ENCODE measurements at regions not wholly inside any gene's neighbourhood (a gene's known extent, or its start where the extent isn't known, plus 50 kb on each side); places are given as distances from the start of the nearest gene placed in this dataset.
A peak's percentile ranks its signal among the peaks of the same experiment; 100 is the strongest.

DNA sequence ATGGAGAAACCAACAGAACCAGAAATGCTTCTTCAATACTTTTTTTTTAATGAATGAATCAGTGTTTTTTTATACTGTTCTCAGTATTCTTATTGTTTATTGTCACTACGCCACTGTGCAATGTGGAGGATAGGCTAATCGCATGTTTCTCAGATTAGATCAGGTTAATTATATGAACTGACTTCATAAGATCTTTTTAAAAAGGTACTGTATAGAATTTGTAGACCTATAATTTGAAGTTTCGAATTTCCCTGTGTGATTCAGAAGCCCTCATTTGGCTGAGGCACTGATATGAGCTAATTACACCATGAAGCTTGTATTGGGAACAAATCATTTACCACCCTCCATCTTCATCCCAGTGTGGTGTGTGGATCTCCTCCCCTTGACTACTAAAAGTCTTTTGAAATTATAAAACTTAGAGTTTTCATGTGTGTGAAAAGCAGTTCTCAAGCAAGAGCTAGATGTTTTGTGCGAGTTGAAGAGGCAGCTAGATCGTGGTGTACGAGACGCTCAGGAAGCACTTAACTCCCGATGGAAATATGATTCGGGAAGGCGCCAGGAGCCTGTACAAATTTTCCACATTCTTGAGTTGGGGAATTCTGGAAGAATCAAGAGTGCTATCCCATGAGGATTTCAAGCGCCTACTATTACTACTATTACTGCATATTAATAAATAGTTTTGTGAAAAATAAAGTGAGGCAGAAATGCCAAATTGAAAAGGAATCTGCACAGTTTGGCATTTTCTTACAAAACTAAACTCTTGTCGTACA, 52.1 kb upstream of the KCNE2 start:
- no peak overlapping the region for H3K27ac ChIP-seq (ENCODE audit: control insufficient read depth, insufficient read depth, low read length)
- DNase-seq (ENCODE audit: low read depth, low spot score) (no peak), FAIRE-seq (no peak)

DNA sequence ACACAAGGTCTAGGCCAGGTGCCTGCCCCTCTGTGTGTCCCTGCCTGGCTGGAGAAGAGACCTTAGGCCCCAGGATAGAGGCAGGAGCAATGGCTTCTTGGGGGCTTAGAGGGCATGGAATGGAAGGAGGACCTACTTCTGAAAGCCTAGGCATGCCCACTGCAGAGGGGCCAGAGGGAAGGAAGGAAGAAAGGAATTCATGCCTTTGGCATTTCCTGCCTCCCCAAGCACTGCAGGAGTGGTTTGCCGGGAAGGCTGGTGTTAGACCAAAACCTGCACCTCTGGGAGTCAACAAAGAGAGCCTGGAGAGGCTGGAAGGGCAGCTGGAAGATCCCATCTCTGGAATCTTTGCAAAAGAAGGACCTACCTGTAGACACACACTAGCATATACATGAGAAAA, 50.7 kb upstream of the KCNE2 start:
- peak overlapping the region; percentile 58 for H3K4me2 ChIP-seq (ENCODE audit: control insufficient read depth, extremely low read depth, insufficient read depth, low read depth, low read length)

More for the DNA sequence above, 52.1 kb upstream of the KCNE2 start:
- no peak overlapping the region for H3K4me3 ChIP-seq (ENCODE audit: control insufficient read depth in 2 of 3, extremely low read depth in 1 of 3, insufficient read depth in 2 of 3, low read depth in 1 of 3, low read length in 3 of 3)
- H3K36me3 ChIP-seq (ENCODE audit: control insufficient read depth in 2 of 2, extremely low read depth in 1 of 2, insufficient read depth in 2 of 2, low read length in 2 of 2), result no peaks in the 10 kb centered on the region
- no peak overlapping the region for H2AFZ ChIP-seq (ENCODE audit: control insufficient read depth, low read length)
- no peaks in the 10 kb centered on the region for H3K27me3 ChIP-seq (ENCODE audit: control insufficient read depth, extremely low read depth, insufficient read depth, low read length)
- no peaks in the 10 kb centered on the region for H3K79me2 ChIP-seq (ENCODE audit: control insufficient read depth, insufficient read depth, low read length)
- H3K9ac ChIP-seq (ENCODE audit: control insufficient read depth, extremely low read depth, insufficient read depth, low read length), result no peak overlapping the region
- no peaks in the 10 kb centered on the region for H3K9me3 ChIP-seq (ENCODE audit: control insufficient read depth, low read depth, low read length)
- TF ChIP-seq, protein P1, sequence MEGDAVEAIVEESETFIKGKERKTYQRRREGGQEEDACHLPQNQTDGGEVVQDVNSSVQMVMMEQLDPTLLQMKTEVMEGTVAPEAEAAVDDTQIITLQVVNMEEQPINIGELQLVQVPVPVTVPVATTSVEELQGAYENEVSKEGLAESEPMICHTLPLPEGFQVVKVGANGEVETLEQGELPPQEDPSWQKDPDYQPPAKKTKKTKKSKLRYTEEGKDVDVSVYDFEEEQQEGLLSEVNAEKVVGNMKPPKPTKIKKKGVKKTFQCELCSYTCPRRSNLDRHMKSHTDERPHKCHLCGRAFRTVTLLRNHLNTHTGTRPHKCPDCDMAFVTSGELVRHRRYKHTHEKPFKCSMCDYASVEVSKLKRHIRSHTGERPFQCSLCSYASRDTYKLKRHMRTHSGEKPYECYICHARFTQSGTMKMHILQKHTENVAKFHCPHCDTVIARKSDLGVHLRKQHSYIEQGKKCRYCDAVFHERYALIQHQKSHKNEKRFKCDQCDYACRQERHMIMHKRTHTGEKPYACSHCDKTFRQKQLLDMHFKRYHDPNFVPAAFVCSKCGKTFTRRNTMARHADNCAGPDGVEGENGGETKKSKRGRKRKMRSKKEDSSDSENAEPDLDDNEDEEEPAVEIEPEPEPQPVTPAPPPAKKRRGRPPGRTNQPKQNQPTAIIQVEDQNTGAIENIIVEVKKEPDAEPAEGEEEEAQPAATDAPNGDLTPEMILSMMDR (optimal IDR thresholded peaks at IDR 0.05 in 1 of 3, IDR thresholded peaks at IDR 0.05 in 1 of 3, conservative IDR thresholded peaks at IDR 0.05 in 1 of 3; ENCODE audit: extremely low read depth in 1 of 3, insufficient read depth in 2 of 3, low read length in 3 of 3), result no peak
- TF ChIP-seq EZH2 (IDR thresholded peaks at IDR 0.05; ENCODE audit: low read length), result no peak
- dilution Hi-C loops (cut with MboI; ENCODE audit: extremely low pct_ligation_motif_present, low sequenced_read_pairs), result no loop called here
- H3K4me2 ChIP-seq (ENCODE audit: control insufficient read depth, extremely low read depth, insufficient read depth, low read depth, low read length), result no peak overlapping the region
- H3K4me1 ChIP-seq (ENCODE audit: control insufficient read depth, extremely low read depth, insufficient read depth, low read length), result peaks cover 9% of the 10 kb centered on the region
- no peaks in the 10 kb centered on the region for H4K20me1 ChIP-seq (ENCODE audit: control insufficient read depth, extremely low read depth, insufficient read depth, low read length)
- no peaks in the 10 kb centered on the region for H3K9me1 ChIP-seq (ENCODE audit: control insufficient read depth, extremely low read depth, insufficient read depth, low read length)

More for the DNA sequence above, 50.7 kb upstream of the KCNE2 start:
- H3K79me2 ChIP-seq (ENCODE audit: control insufficient read depth, insufficient read depth, low read length), result no peaks in the 10 kb centered on the region
- H3K4me1 ChIP-seq (ENCODE audit: control insufficient read depth, extremely low read depth, insufficient read depth, low read length), result peaks cover 9% of the 10 kb centered on the region
- dilution Hi-C loops (cut with MboI; ENCODE audit: extremely low pct_ligation_motif_present, low sequenced_read_pairs), result no loop called here
- no peaks in the 10 kb centered on the region for H3K36me3 ChIP-seq (ENCODE audit: control insufficient read depth in 2 of 2, extremely low read depth in 1 of 2, insufficient read depth in 2 of 2, low read length in 2 of 2)
- no peaks in the 10 kb centered on the region for H4K20me1 ChIP-seq (ENCODE audit: control insufficient read depth, extremely low read depth, insufficient read depth, low read length)
- TF ChIP-seq EZH2 (IDR thresholded peaks at IDR 0.05; ENCODE audit: low read length), result no peak
- TF ChIP-seq, protein P1 (optimal IDR thresholded peaks at IDR 0.05 in 1 of 3, IDR thresholded peaks at IDR 0.05 in 1 of 3, conservative IDR thresholded peaks at IDR 0.05 in 1 of 3; ENCODE audit: extremely low read depth in 1 of 3, insufficient read depth in 2 of 3, low read length in 3 of 3), result no peak
- peak overlapping the region; percentile 84 for H2AFZ ChIP-seq (ENCODE audit: control insufficient read depth, low read length)
- peak; percentile 73 for FAIRE-seq
- no peak overlapping the region for H3K27ac ChIP-seq (ENCODE audit: control insufficient read depth, insufficient read depth, low read length)
- H3K9me1 ChIP-seq (ENCODE audit: control insufficient read depth, extremely low read depth, insufficient read depth, low read length), result no peaks in the 10 kb centered on the region
- no peak overlapping the region for H3K9ac ChIP-seq (ENCODE audit: control insufficient read depth, extremely low read depth, insufficient read depth, low read length)
- DNase-seq (ENCODE audit: low read depth, low spot score), result no peak
- H3K27me3 ChIP-seq (ENCODE audit: control insufficient read depth, extremely low read depth, insufficient read depth, low read length), result no peaks in the 10 kb centered on the region
- H3K4me3 ChIP-seq (ENCODE audit: control insufficient read depth in 2 of 3, extremely low read depth in 1 of 3, insufficient read depth in 2 of 3, low read depth in 1 of 3, low read length in 3 of 3), result no peak overlapping the region
- H3K9me3 ChIP-seq (ENCODE audit: control insufficient read depth, low read depth, low read length), result no peaks in the 10 kb centered on the region

All from keratinocyte (primary cell).